HL-60 (cell line): ENCODE measurements at regions not wholly inside any gene's neighbourhood (a gene's known extent, or its start where the extent isn't known, plus 50 kb on each side); places are given as distances from the start of the nearest gene placed in this dataset.
"Not testable (repeated sequence)": the region's sequence is repeated elsewhere in the genome, so short reads cannot be mapped to it uniquely, and the experiment has no call there.

ENCODE experiments used
- DNase-seq, 2 experiments: peaks; one replicate each; pipeline ENCODE4 v3.0.0-alpha.2; 2010 to 2020; ENCODE audit warnings: low read depth in 1 of 2, low spot score in 1 of 2
- H3K27ac ChIP-seq: fragments of 250-450 bp; sonication (Bioruptor Pico); replicated peaks from 2 replicates; pipeline ENCODE4 v1.5.1; 2020; ENCODE audit warnings: mild to moderate bottlenecking, moderate library complexity
- H3K27me3 ChIP-seq: fragments of 250-450 bp; sonication (Bioruptor Pico); 2 replicates; pipeline ENCODE4 v1.5.1; 2021; ENCODE audit warnings: mild to moderate bottlenecking, moderate library complexity; ENCODE audit not compliant: insufficient read depth, poor library complexity, severe bottlenecking
- H3K4me3 ChIP-seq: replicated peaks from 2 replicates; pipeline ENCODE4 v1.5.1; 2011; ENCODE audit warnings: mild to moderate bottlenecking, control low read depth, low read length; ENCODE audit not compliant: insufficient read depth
- CTCF ChIP-seq: IDR thresholded peaks from one replicate; pipeline ENCODE4 v1.5.1; 2011; ENCODE audit warnings: low read length, control low read depth, inconsistent platforms; ENCODE audit not compliant: insufficient read depth
- GABPA ChIP-seq: IDR thresholded peaks from 2 replicates; pipeline ENCODE4 v1.6.1; 2012; ENCODE audit warnings: low read depth
- POLR2AphosphoS5 ChIP-seq: IDR thresholded peaks from 2 replicates; pipeline ENCODE4 v1.6.1; 2012; ENCODE audit warnings: low read depth
- REST ChIP-seq: IDR thresholded peaks from 2 replicates; pipeline ENCODE4 v1.6.1; 2012; ENCODE audit warnings: low read depth; ENCODE audit not compliant: insufficient replicate concordance
- SPI1 ChIP-seq: IDR thresholded peaks from 2 replicates; pipeline ENCODE4 v1.6.1; 2012; ENCODE audit warnings: low read depth, mild to moderate bottlenecking, borderline replicate concordance

- DNase-seq, result no peak
- Histone ChIP-seq H3K27me3 (no peaks in the 10 kb centered on the region), H3K4me3 (no peak overlapping the region), H3K27ac (no peak overlapping the region)
- no peak for TF ChIP-seq POLR2AphosphoS5
- no peak for TF ChIP-seq SPI1
- TF ChIP-seq GABPA, result no peak
- no peak for TF ChIP-seq REST
- TF ChIP-seq CTCF, result no peak
Observed at GRCh38 chrX:22594766-22595165, 322.1 kb downstream of the CBLL2 start.

GRCh38 chrX:22603060-22603459 lies 330.3 kb downstream of the CBLL2 start:
- Histone ChIP-seq H3K27me3 (no peaks in the 10 kb centered on the region), H3K27ac (no peak overlapping the region), H3K4me3 (no peak overlapping the region)
- no peak for DNase-seq
- TF ChIP-seq SPI1, result no peak
- no peak for TF ChIP-seq GABPA
- no peak for TF ChIP-seq POLR2AphosphoS5
- no peak for TF ChIP-seq CTCF
- TF ChIP-seq REST, result no peak

GRCh38 chrX:22609452-22609851 lies 336.7 kb downstream of the CBLL2 start:
- DNase-seq, H3K27ac ChIP-seq, H3K27me3 ChIP-seq, H3K4me3 ChIP-seq: not testable (repeated sequence)

GRCh38 chrX:22616867-22617266 lies 344.2 kb downstream of the CBLL2 start:
- no peak overlapping the region for H3K27ac ChIP-seq
- DNase-seq, result no peak
- TF ChIP-seq POLR2AphosphoS5 (no peak), SPI1 (no peak), CTCF (no peak), REST (no peak), GABPA (no peak)
- H3K4me3 ChIP-seq, result no peak overlapping the region
- H3K27me3 ChIP-seq, result no peaks in the 10 kb centered on the region
